Stimulated activated CD8-positive, alpha-beta memory T cell treated with anti-CD3 and anti-CD28 coated beads, Interleukin-4, amount 100 ng/mL, for 24 hours (primary cell): ENCODE measurements at regions not wholly inside any gene's neighbourhood (a gene's known extent, or its start where the extent isn't known, plus 50 kb on each side); places are given as distances from the start of the nearest gene placed in this dataset.

Source experiments
- DNase-seq: peaks from one replicate; pipeline ENCODE4 v3.0.0-alpha.2; 2020; ENCODE audit warnings: low read depth

DNA sequence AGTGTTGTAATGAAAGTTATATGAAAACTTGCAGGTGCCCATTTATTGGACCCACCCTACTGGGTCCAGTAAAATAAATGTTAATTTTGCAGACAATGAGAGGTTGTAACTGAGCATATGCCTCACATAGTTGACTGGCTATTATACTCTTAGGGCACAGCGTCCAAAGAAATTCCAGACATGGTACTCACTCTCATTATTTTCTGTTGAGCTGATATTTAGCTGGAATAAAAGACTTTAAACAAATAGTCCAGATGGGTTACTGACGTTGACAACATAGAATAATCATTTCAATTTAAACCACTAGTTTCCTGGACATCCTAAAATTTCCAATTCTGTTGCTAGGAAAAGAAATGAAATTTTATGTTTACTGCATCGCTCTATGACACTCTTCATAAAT is 174.5 kb downstream of the ZNF365 start:
- no peak for DNase-seq

DNA sequence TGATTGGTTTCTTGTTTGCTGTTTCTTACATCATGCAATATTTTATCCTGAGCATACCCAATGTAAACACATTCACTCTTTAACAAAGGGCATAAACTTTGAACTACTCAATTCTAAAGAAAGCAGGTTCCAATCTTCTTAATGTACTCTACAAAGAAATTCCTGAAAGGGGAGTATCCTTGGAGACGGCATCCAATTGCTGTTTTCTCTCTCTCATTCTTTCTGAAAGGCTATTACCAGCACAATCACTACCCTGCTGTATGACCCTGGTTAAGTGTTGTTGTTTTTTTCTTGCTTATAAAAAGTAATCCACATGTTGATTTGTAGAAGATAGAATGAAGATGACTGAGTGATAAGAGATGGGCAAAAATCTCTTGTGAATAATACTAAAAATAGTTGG is 176.0 kb downstream of the ZNF365 start:
- DNase-seq, result no peak

DNA sequence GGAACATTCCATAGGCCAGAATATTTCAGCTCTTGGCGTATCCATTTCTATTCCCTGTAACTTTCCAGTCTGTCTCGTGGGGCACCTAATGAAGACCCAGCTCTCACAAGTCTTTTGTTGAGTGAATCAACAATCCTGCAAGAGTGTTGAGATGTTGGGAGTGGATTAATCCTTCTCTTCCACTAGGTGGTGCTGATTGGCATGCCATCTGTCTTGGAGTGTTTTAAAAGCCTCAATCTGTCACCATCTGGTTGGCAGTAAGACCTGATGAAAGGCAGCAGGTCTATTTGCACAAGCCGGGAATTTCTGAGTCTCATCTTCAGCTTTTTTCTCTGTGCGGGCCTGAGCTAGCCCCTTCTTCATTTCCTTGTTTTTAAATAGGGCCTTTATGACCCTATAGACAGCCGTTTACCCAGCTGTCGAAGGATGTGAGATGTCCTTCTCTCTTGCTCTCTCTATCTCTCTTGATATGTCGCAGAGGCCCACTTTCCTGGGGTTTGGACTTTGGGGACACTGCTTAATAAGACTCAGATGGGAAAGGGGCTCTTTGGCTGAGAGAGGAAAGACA is 180.5 kb downstream of the ZNF365 start:
- DNase-seq, result no peak

DNA sequence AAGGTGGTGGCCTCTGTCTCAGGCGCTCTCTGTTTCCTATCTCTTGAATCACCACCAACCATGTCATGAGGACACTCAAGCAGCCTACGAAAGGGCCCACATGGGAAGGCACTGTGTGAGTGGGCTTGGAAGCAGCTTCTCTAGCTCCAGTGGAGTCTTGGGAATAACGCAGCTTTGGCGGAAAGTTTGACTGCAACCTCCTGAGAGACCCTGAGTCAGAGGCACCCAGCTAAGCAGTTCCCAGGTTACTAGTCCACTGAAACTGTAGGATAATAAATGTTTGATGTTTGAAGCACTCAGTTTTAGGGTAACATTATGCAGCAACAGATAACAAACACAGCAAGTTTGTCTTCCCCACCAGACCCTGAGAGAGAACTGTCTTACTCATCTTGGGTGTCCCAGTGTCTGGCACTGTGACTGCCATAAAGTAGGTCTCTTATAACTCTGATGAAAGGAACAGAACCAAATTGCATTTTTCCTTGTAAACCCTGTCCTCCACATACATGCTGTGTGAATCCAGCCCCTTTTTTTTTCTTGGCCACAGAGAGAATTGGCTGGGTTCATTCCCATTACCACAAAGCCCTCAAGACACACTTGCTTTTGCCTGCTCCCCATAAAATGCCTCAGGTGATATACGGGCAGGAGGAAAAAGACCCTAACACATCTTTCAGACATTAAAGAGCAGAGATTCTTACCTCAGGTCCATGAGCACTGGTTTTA is 185.5 kb downstream of the ZNF365 start:
- no peak for DNase-seq

DNA sequence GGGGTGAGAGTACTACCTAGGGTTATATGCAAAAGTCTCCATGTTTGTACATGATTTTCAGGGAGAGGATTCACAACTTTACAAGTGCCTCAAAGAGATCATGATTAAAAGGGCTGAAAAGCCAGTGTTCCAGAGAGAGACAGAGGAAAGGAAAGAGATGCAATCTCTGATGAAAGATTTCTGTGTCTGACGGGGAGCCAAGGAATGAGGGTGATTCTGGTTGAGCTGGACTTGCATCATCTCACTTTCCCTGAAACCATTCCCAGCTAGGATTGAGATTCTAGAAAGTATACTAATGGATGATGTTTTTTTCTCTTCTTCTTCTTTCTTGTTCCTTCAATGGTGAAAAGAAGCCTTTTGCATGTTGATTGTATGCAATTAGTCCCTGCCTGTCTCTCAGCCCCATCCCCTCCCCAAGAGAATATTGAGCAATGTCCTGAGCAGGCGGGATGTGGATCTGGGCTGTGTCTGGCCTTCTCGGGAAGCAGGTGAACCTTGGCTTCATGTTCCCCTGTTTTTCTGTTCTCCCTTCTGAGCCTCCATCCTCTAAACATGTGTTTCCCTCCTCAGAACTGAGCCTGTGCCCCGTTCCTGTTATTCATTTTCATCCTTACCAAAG is 186.1 kb downstream of the ZNF365 start:
- DNase-seq, result no peak

DNA sequence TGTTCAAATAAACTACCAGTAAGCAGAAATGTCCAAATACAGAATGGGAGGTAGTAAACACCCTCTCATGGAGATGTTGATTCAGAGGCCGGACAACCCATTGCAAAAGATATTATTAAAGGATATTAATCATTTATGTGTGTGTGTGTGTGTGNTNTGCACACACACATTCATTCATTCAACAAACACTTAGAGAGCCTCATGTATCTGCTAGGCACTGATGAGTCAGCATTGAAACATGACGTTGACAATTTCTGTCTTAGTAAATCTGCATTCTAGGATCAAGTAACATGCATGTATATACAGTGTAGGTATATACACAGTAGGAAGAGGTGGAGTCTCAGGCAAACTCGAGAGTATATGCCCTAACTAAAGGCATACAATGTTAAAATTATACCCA is 187.0 kb downstream of the ZNF365 start:
- DNase-seq, result no peak

DNA sequence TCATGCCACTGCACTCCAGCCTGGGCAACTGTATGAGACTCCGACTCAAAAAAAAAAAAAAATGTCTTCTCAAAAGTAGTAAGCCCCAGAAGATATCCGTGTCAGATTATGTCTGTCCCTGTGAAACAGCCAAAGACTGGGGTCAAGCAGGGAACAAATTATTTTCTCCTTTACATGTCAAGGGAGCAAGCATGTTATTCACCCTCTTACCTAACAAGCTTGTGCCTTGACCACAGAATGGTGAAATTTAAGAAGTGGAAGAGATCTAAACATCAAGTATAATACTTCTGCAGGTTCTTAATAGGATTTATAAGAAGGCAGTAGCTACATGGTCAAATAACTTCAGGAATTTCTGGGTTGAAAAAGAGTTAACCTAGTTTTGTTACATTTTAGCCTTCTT is 187.9 kb downstream of the ZNF365 start:
- DNase-seq, result no peak

DNA sequence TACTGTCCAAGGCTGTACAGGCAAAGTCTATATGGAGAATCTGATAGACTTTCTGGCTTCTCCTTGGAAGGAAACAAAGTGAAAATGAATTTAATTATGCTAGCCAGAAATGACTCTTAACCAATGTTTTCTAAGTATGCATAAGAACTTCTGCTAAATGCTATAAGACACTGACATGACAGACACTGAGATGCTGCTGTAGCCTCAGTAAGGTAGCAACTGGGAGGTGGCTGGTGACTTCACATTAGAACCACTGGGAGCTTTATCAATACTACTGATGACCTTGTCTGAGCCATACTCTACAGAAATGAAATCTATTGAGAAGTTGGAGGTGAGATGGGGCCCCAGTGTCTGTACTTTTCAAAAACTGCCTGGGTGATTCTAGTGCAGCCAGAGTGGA is 188.6 kb downstream of the ZNF365 start:
- DNase-seq, result no peak

DNA sequence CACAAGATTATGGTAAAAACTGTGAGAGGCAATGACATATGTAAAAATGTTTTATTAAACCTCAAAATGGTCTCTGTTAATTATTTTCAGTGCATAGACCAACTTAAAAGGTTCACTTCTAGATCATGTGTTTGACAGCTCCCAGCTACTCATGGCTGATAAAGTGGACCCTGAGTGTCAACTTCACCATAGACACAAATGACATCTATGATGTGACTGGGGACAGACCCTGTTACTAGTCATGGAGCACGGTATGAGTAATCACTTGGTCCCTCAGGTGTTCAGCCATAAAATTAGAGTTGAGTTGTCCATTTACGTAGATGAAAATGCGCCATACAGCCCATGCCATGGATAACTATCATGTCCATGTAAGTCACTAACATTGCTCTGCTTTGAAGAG is 199.8 kb downstream of the ZNF365 start:
- no peak for DNase-seq

DNA sequence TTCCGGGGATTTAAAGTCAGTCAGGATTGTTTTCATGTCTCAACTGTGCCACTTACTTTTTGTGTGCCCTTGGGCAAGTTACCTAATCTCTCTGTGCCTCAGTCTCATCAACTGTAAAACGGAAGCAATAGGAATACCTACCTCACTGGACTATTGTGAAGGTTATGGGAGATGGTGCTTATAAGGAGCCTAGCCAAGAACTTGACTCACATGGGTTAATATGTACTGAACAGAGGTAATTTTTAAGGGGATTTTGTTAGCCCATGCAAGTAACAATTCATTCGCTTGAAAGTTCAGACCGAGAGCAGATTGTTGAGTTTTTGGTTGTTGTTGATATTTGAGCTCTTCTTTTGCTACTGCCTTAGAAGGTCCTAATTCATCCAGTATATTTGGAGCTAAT is 202.9 kb downstream of the ZNF365 start:
- DNase-seq, result no peak

DNA sequence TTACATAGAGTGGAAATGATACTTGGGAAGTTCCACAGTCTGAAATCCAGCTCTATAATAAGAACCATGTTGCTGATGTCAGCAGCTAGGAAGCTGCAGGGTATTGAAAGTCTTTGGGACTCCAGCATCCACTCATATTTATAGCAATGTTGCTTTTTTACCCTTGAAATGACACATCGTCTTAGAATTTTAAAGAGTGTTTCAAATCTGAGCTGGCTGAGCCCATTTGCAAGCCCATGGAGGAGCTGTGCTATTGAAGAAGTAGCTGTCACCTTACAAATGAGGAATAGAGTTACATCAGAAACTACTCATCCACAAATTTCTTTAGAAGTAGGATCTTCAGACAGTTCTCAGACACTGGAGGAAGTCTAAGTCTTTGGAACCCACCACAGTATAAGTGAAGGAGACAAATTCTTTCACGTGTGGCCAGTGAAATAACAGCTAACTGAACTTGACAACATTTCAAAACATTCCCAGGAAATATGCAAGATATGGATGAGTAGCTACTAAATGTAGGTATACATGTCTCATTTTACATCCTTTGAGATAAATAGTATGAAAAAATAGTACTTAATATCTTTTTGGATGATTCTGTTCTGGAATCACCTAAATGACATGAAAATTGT is 203.6 kb downstream of the ZNF365 start:
- no peak for DNase-seq

DNA sequence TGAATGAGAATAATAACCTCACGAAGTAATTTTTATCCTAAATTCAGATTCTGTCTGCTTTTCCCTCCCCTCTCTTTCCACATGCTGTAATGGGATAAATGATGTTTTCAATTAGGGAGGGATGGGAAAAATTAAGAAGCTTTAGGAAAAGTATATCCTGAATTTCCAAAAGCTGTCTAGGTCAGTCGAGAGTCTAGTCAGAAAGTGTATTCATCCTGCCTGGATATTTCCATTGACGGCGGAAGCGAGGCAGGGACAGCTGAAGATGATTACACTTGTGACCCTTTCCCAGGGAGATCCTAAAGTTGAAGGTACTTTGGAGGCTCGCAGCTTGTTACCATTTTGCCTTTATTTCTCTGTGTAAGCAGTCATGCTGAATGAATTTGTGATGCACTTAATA is 204.1 kb downstream of the ZNF365 start:
- DNase-seq, result no peak

DNA sequence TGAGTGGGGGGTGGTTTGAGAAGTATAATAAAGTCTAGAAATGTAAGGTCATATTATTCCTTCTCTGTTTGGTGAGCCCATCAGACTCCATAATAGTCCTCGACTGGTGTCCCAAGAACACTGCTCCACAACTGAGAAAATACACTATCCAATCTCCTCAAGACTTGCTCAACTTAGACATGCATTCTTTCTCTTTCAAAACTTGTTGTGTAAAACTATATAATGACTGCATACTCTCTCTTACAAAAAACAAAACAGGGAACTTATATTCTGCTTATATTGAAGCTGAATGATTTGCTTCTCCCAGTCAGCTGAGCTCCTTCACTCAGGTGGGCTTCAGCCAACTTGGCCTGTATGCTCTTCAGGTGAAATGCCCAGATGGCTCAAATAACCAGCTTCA is 204.7 kb downstream of the ZNF365 start:
- DNase-seq, result no peak

DNA sequence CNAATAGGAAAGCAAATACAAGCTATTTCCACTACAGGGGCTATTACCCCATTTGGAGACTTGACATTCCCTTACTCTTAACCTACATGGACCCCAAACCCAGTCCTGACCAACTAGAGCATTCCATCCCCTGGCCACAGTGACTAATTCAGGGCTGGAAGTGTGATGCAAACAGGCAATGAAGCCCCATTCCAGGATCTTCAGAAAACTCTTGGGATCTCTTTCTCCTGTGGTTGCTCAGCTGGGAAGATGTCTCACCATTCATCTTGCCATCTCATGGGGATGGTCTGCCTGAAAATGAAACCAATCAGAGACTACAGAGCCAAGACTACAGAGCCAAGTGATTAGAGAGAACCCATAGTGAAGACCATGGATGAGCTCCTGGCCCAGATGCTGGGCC is 206.2 kb downstream of the ZNF365 start:
- DNase-seq, result no peak

DNA sequence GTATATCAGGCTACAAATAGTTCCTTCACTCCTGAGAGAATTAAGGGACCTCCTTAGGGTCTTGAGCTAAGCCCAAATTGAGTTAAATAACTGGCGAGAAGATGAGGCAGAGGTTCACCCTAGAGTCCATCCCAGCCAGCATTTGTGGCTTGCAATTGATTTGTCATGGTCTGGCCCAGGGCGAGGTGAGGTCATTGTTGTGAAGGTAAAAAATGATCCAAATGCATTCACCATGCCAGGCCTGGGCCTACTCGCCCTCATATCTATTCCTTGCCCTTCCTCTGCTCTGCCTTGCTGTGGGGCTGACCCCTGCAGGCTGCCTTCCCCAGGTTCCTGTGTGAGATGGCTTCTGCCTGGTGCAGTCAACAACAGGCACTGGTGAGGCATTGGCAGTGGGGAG is 207.2 kb downstream of the ZNF365 start:
- no peak for DNase-seq

DNA sequence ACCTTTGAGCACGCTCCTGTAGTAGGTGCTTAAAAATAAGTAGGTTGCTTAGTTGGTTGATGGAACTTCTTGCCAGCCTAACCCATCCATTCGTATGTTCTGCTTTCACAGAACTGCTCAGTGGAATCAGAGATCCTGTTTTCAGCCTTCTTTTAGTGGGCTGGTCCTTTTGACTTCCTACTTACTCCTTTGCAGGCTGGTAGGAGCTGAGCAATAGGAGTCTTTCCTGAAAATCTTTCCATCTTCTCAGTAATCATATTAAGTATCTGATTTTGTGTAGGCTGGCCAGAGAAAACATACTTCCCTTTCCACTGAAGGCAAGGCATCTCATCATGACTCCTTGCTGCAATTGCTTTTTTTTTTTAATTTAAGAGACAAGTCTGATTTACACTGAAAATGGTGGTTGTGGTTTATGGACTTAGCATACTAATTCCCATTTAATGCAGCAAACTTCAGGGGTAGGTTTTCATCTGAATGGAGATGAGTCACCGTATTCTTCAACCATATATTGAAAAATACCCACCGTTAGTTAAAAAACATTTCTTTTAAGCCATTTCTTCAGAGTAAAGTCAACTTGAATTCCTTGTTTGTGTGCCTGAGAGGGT is 208.0 kb downstream of the ZNF365 start:
- DNase-seq, result no peak

DNA sequence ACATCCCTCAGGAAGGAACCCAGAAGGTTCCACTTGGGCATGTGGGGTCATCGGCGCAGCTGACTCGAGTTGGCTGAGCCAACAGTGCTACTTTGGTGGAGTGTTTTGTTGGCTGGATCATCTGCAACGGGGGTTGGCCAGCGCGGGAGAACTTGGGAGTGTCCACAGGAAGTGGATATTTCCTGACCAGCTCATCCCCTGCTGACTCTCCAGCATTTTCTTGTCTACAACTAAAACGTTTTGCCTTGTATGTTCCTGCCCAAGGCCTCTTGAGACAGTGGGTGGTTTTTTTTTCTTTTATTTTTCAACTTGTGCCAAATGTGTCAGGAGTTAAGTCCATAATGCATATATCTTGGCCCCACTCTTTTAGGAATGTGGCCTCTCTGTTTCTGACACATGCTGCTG is 208.6 kb downstream of the ZNF365 start:
- no peak for DNase-seq

DNA sequence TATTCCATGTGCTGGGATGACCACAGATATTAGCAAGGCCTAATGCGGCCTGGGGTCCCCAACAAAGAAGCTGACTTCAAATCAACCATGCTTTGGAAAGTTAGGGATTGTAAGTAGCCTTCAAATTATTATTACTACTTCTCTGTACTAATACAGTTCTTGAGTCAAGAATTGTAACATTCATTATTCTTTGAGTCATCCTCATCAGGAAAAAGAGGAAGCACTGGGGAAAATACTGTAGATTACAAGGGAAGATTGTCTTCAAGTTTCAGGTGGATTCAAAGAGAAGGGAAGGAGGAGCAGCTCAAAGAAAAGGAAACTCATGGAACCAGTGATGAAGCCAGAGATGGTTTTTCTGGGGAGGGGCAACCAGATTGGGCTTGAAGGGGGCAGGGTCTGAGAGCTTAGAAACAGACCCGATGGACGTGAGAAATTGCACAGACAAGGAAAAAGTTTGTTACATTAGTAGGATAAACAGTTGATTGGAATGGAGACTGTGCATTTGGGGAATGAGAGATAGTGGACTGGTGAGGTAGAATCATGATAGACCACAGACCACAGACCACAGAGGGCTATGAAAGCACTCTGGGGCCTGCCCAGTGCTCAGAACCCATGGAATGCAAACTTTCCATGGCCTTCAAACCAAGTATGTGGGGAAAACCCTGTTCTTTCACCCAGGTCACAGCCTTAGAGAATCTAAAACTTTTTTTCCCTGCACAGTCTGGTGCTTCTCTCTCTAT is 209.9 kb downstream of the ZNF365 start:
- DNase-seq, result no peak

DNA sequence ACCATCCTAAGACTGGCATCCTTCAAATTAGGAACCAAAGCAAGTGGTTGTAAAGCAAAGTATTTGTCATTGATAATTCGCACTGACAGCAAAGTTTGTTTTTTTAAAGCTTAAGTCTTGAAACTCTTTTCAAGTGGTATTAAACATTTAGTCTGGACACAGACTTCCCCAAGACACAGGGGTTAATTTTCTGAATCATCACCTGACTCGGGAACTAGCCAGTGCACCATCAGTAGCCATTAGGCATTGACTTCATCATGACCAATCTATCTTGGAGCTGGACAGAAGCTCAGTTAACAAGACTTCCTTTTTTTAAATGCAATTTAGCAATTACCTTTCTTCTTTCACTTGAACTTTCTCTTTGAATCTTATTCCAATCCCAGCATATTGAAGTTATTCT is 210.6 kb downstream of the ZNF365 start:
- no peak for DNase-seq

DNA sequence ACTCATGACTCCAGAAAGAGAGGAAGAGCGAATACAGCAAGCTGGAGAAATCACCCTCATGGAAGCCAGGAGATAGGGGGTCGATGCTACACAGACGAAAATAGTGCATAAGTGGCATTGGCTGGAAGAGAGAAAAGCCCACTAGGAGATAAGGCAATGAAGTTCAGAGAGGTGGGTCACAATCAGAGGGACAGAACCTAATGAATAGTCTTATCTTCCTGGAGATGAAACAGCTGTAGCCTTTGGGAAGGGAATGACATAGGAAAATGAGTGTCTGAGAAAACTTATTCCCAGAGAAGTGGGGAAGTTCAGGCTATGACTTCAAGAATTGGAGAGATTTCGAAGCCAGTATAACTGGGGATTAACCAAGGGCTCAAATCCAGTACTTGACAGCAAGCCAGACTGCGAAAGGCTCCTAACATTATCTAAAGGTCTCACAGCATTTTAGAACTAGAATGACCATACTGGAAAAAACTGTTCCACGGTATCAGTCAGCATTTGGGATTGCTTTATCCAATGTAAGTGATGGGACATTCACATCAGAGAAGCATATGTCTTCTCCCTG is 211.1 kb downstream of the ZNF365 start:
- no peak for DNase-seq

DNA sequence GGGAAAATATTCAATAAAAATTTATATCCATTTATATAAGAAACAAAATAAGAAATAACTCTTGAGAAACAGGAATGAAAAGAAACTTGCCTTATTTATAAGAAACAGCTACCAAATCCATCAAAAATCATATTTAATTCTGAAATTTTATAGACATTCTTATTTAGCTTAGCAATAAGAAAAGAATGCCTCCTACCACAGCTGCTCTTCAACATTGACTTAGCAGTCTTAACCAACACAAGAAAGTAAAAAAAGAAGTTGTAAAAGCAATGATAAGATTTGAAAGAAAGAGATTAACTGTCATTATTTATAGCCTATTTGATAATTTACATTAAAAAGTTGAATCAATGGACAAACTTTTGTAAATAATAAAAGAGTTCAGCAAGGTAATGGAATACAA is 212.8 kb downstream of the ZNF365 start:
- DNase-seq, result no peak

DNA sequence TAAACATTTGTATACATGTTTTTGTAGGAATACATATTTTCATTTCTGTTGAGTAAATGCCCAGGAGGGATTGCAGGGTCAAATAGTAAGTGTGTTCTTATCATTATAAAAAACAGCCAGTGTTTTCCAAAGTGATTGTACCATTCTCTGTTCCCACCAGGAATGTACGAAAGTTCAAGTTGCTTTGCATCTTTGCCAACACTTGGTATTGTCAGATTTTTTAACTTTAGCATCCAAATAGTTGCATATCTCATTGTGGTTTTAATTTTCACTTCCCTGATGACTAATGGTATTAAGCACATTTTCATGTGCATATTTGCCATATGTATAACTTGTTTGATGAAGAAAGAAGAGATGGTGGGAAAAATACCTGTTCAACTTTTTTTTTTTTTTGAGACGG is 213.9 kb downstream of the ZNF365 start:
- no peak for DNase-seq
